K562 (cell line): ENCODE measurements at regions not wholly inside any gene's neighbourhood (a gene's known extent, or its start where the extent isn't known, plus 50 kb on each side); places are given as distances from the start of the nearest gene placed in this dataset.

Experiments
- ATAC-seq: fragments of 200-7000 bp; cut with Tn5 transposase; 3 replicates; pipeline ENCODE4 v1.9.1; 2020; ENCODE audit warnings: moderate library complexity
- BruUV-seq: library from RNA; stranded (reverse); fragments of 400-500 nt; replicated peaks from 2 replicates; lab custom pipeline; 2021; lab: Mats Ljungman, UMichigan
- CTCF ChIA-PET: fragments of 300-600 bp; formaldehyde crosslinking; extraction: SDS; loops from one replicate; lab custom pipeline; 2021; ENCODE audit warnings: low intra/inter-chr PET ratio; lab: Yijun Ruan, JAX
- POLR2A ChIA-PET: fragments of 300-600, 350-650 bp; sonication (Branson Sonifier 250); formaldehyde crosslinking; extraction: SDS; loops from one replicate; lab custom pipeline; 2021; ENCODE audit warnings: antibody characterized with exemption, inconsistent platforms; lab: Yijun Ruan, JAX
- DNase-seq, 4 experiments: peaks; one replicate each; pipeline versions ENCODE4 v3.0.0 to v3.0.0-alpha.2; 2011 to 2018; ENCODE audit warnings: low spot score in 3 of 4, mixed read lengths in 3 of 4; ENCODE audit errors: extremely low read depth in 1 of 4
- FAIRE-seq: peaks from 2 replicates; lab custom pipeline; 2011; peaks lifted over from hg19 to GRCh38; lab: Jason Lieb, UNC
- H2AFZ ChIP-seq: 2 replicates; pipeline ENCODE4 v1.6.0; 2011; ENCODE audit warnings: low read depth, low read length, control low read depth, inconsistent platforms
- H3K27ac ChIP-seq: fragments of 200-600 bp; 3 replicates; pipeline ENCODE4 v1.8.0; 2011; ENCODE audit warnings: low read depth, mild to moderate bottlenecking, control low read depth, inconsistent platforms, low read length, moderate library complexity, mixed read lengths; ENCODE audit errors: extremely low read depth
- H3K27me3 ChIP-seq, 2 experiments: fragments of 300-600 bp in 1 of 2; 2 replicates in 1 of 2; 3 replicates in 1 of 2; pipeline versions ENCODE4 v1.6.0 to v1.8.0; 2011; ENCODE audit warnings: inconsistent platforms in 2 of 2, low read length in 2 of 2, mild to moderate bottlenecking in 1 of 2, mixed read lengths in 1 of 2, moderate library complexity in 1 of 2; ENCODE audit not compliant: control insufficient read depth in 2 of 2, insufficient read depth in 2 of 2
- H3K36me3 ChIP-seq: fragments of 300-600 bp; 3 replicates; pipeline ENCODE4 v1.8.0; 2011; ENCODE audit warnings: mild to moderate bottlenecking, low read length, inconsistent platforms; ENCODE audit not compliant: control insufficient read depth, insufficient read depth
- H3K4me1 ChIP-seq, 2 experiments: fragments of 200-600 bp in 1 of 2; replicated peaks in 1 of 2; 2 replicates in 1 of 2; 3 replicates in 1 of 2; pipeline versions ENCODE4 v1.5.1 to v1.8.0; 2011; ENCODE audit warnings: inconsistent platforms in 2 of 2, low read length in 2 of 2, mild to moderate bottlenecking in 1 of 2, mixed read lengths in 1 of 2, moderate library complexity in 1 of 2; ENCODE audit not compliant: control insufficient read depth in 2 of 2, insufficient read depth in 2 of 2
- H3K4me2 ChIP-seq: 2 replicates; pipeline ENCODE4 v1.6.1; 2011; ENCODE audit warnings: low read length, control low read depth, inconsistent platforms, mixed read lengths; ENCODE audit not compliant: insufficient read depth
- H3K4me3 ChIP-seq: fragments of 200-600 bp; sonication (generic), shearing (Covaris generic); 2 replicates; pipeline ENCODE4 v1.5.1; 2016; ENCODE audit warnings: control low read depth, inconsistent platforms
- H3K79me2 ChIP-seq: fragments of 200-600 bp; 3 replicates; pipeline ENCODE4 v1.8.0; 2011; ENCODE audit warnings: low read length, inconsistent platforms; ENCODE audit not compliant: control insufficient read depth, insufficient read depth
- H3K9ac ChIP-seq, 2 experiments: 2 replicates each; pipeline versions ENCODE4 v1.6.0 to v1.6.1; 2011; ENCODE audit warnings: low read depth in 2 of 2, low read length in 2 of 2, control low read depth in 1 of 2, inconsistent platforms in 1 of 2, mild to moderate bottlenecking in 1 of 2, mixed read lengths in 1 of 2; ENCODE audit not compliant: insufficient read depth in 1 of 2
- H3K9me1 ChIP-seq: one replicate; pipeline ENCODE4 v1.6.0; 2011; ENCODE audit warnings: inconsistent platforms, mild to moderate bottlenecking, low read length, moderate library complexity; ENCODE audit not compliant: control insufficient read depth, insufficient read depth
- H3K9me3 ChIP-seq: replicated peaks from 2 replicates; pipeline ENCODE4 v1.5.1; 2011; ENCODE audit warnings: low read depth, low read length, inconsistent platforms; ENCODE audit not compliant: control insufficient read depth, insufficient read depth
- H4K20me1 ChIP-seq: replicated peaks from 2 replicates; pipeline ENCODE4 v1.6.1; 2011; ENCODE audit warnings: low read length, inconsistent platforms, mixed read lengths; ENCODE audit not compliant: control insufficient read depth, insufficient read depth
- AFF1 ChIP-seq, 2 experiments: fragments of 450-650 bp; IDR thresholded peaks; 2 replicates each; pipeline ENCODE4 v1.6.1; 2018; ENCODE audit warnings: mild to moderate bottlenecking in 2 of 2, low read depth in 1 of 2; ENCODE audit not compliant: partially characterized antibody in 2 of 2
- KAT7 ChIP-seq: sonication (generic); formaldehyde crosslinking; IDR thresholded peaks from 2 replicates; pipeline ENCODE4 v1.8.0; 2022; ENCODE audit warnings: missing genetic modification reagents, mild to moderate bottlenecking, borderline replicate concordance
- MCM3 ChIP-seq: fragments of 450-650 bp; IDR thresholded peaks from 2 replicates; pipeline ENCODE4 v1.6.1; 2016
- MIER1 ChIP-seq: fragments of 450-650 bp; IDR thresholded peaks from 2 replicates; pipeline ENCODE4 v1.6.1; 2016; ENCODE audit warnings: antibody characterized with exemption, mild to moderate bottlenecking, low read depth
- MXD1 ChIP-seq: fragments of 250-450 bp; sonication (Bioruptor Pico); IDR thresholded peaks from 2 replicates; pipeline ENCODE4 v1.8.0; 2021; ENCODE audit warnings: borderline replicate concordance, mild to moderate bottlenecking, moderate library complexity; ENCODE audit not compliant: poor library complexity, severe bottlenecking
- RCOR1 ChIP-seq, 2 experiments: IDR thresholded peaks; 2 replicates each; pipeline ENCODE4 v1.6.1; 2012; ENCODE audit warnings: low read depth in 2 of 2, low read length in 2 of 2, borderline replicate concordance in 1 of 2, improper control_type of control experiment in 1 of 2
- STAT5A ChIP-seq: IDR thresholded peaks from 2 replicates; pipeline ENCODE4 v1.6.1; 2012; ENCODE audit warnings: low read length, inconsistent platforms, borderline replicate concordance
- TAF9B ChIP-seq: fragments of 450-650 bp; IDR thresholded peaks from 2 replicates; pipeline ENCODE4 v1.6.1; 2018; ENCODE audit warnings: mild to moderate bottlenecking; ENCODE audit not compliant: partially characterized antibody
- ZBTB43 ChIP-seq: sonication (generic); formaldehyde crosslinking; IDR thresholded peaks from 2 replicates; pipeline ENCODE4 v1.8.0; 2023; ENCODE audit warnings: mild to moderate bottlenecking, missing genetic modification reagents
- ZNF316 ChIP-seq: fragments of 450-650 bp; IDR thresholded peaks from 2 replicates; pipeline ENCODE4 v1.6.1; 2016
- ZNF77 ChIP-seq: fragments of 250-450 bp; sonication (Bioruptor Pico); IDR thresholded peaks from 2 replicates; pipeline ENCODE4 v1.5.0; 2020
- ZZZ3 ChIP-seq: fragments of 450-650 bp; IDR thresholded peaks from 2 replicates; pipeline ENCODE4 v1.6.1; 2016; ENCODE audit warnings: antibody characterized with exemption, mild to moderate bottlenecking, moderate library complexity
- in situ Hi-C: fragments of 300-500 bp; cut with MboI; formaldehyde crosslinking; loops from 4 replicates; pipeline ENCODE4 v1.15.0; 2018; ENCODE audit warnings: inconsistent platforms, mixed read lengths
- intact Hi-C: fragments of 100-400 bp; cut with micrococcal nuclease; formaldehyde crosslinking; loops from 2 replicates; pipeline ENCODE4 v1.14.2; 2022

GRCh38 chr7:23945472-23945871 is 235.5 kb downstream of the STK31 start:
- ChIA-PET POLR2A (no interaction called here), CTCF (no interaction called here)
- H3K36me3 ChIP-seq = no peaks in the 10 kb centered on the region
- H3K9me1 ChIP-seq = no peaks in the 10 kb centered on the region
- DNase-seq (no peak), ATAC-seq (no peak), FAIRE-seq (peak; percentile 11)
- in situ Hi-C loops (no loop called here), intact Hi-C loops (no loop called here)
- no peak overlapping the region for H3K4me3 ChIP-seq
- TF ChIP-seq ZNF316 (peak; percentile 51), TAF9B (no peak), RCOR1 (IDR thresholded peaks at IDR 0.05; ENCODE audit: borderline replicate concordance in 1 of 2, low read depth in 2 of 2, low read length in 2 of 2) (no peak), STAT5A (no peak), MCM3 (no peak), KAT7 (CRISPR knock-in tag) (no peak)
- H3K4me2 ChIP-seq = no peak overlapping the region
- BruUV-seq = no TSS peak
- no peak overlapping the region for H2AFZ ChIP-seq
- no peaks in the 10 kb centered on the region; the same call in 1 of the 2 replicates for H3K9me3 ChIP-seq
- H3K9ac ChIP-seq = no peak overlapping the region
- H3K4me1 ChIP-seq = no peaks in the 10 kb centered on the region
- no peaks in the 10 kb centered on the region for H3K79me2 ChIP-seq
- no peaks in the 10 kb centered on the region for H4K20me1 ChIP-seq
- H3K27me3 ChIP-seq = no peaks in the 10 kb centered on the region
- no peak overlapping the region for H3K27ac ChIP-seq

- intact Hi-C loops (no loop called here), in situ Hi-C loops (no loop called here)
- Histone ChIP-seq H3K79me2 (no peaks in the 10 kb centered on the region), H3K27ac (no peak overlapping the region), H3K36me3 (no peaks in the 10 kb centered on the region), H3K9me1 (no peaks in the 10 kb centered on the region), H3K9ac (no peak overlapping the region), H3K4me2 (no peak overlapping the region), H3K4me3 (no peak overlapping the region), H3K4me1 (peaks cover 0 to 11% of the 10 kb centered on the region in 2 experiments; a peak in 3 of 5 replicates), H3K9me3 (no peaks in the 10 kb centered on the region), H4K20me1 (no peaks in the 10 kb centered on the region), H3K27me3 (no peaks in the 10 kb centered on the region), H2AFZ (no peak overlapping the region)
- no peak for ATAC-seq
- CTCF ChIA-PET = no interaction called here
- POLR2A ChIA-PET = no interaction called here
- no peak for DNase-seq
- BruUV-seq = no TSS peak
- FAIRE-seq = no peak
- TF ChIP-seq ZZZ3 = no peak
- no peak for TF ChIP-seq ZNF77 (CRISPR knock-in tag)
- TF ChIP-seq ZBTB43 (CRISPR knock-in tag) = no peak
- no peak for TF ChIP-seq MIER1
- TF ChIP-seq AFF1 (IDR thresholded peaks at IDR 0.05; ENCODE audit: low read depth in 1 of 2, partially characterized antibody in 2 of 2) = no peak
- no peak for TF ChIP-seq MXD1 (CRISPR knock-in tag)
Observed at GRCh38 chr7:23955145-23955544, 245.1 kb downstream of the STK31 start.
